GM19468 (cell line): ENCODE measurements at regions not wholly inside any gene's neighbourhood (a gene's known extent, or its start where the extent isn't known, plus 50 kb on each side); places are given as distances from the start of the nearest gene placed in this dataset.
"Not testable (repeated sequence)": the region's sequence is repeated elsewhere in the genome, so short reads cannot be mapped to it uniquely, and the experiment has no call there.

Source experiments
- ATAC-seq: cut with Tn5 transposase; IDR thresholded peaks from one replicate; pipeline ENCODE4 v1.9.1; 2021; ENCODE audit warnings: mild to moderate bottlenecking, moderate library complexity, moderate number of reproducible peaks; ENCODE audit not compliant: unreplicated experiment; ENCODE audit errors: extremely low read depth

GRCh38 chrX:123788193-123788592, 55.3 kb upstream of the THOC2 start:
- ATAC-seq = not testable (repeated sequence)

- ATAC-seq = no peak
These were observed 55.9 kb upstream of the THOC2 start for GRCh38 chrX:123788744-123789143.

- ATAC-seq = no peak
These were observed 62.1 kb upstream of the XIAP start for GRCh38 chrX:123797543-123798447.

GRCh38 chrX:123798706-123799430, 61.0 kb upstream of the XIAP start:
- ATAC-seq = not testable (repeated sequence)

GRCh38 chrX:123801901-123802300, 58.0 kb upstream of the XIAP start:
- ATAC-seq = no peak

- ATAC-seq = peak; percentile 56
These were observed 56.4 kb upstream of the XIAP start for GRCh38 chrX:123803331-123803983.

- ATAC-seq = not testable (repeated sequence)
These were observed 55.9 kb upstream of the XIAP start for GRCh38 chrX:123803984-123804365.

- ATAC-seq = no peak
These were observed 51.9 kb upstream of the XIAP start for GRCh38 chrX:123807835-123808416.

GRCh38 chrX:123809854-123810375, 49.9 kb upstream of the XIAP start:
- no peak for ATAC-seq
